Loucy (cell line): ENCODE measurements at regions not wholly inside any gene's neighbourhood (a gene's known extent, or its start where the extent isn't known, plus 50 kb on each side); places are given as distances from the start of the nearest gene placed in this dataset.
"Not testable (repeated sequence)": the region's sequence is repeated elsewhere in the genome, so short reads cannot be mapped to it uniquely, and the experiment has no call there.

Experiments
- H2AFZ ChIP-seq: fragments of 200-600 bp; sonication (generic); 2 replicates; pipeline ENCODE4 v1.6.0; 2016; ENCODE audit warnings: antibody characterized with exemption, mild to moderate bottlenecking, low read length, moderate library complexity
- H3F3A ChIP-seq: fragments of 200-600 bp; 2 replicates; pipeline ENCODE4 v1.6.0; 2016; ENCODE audit warnings: antibody characterized with exemption, low read depth, mild to moderate bottlenecking
- H3K27me3 ChIP-seq: fragments of 200-600 bp; sonication (generic); 2 replicates; pipeline ENCODE4 v1.6.1; 2014; ENCODE audit warnings: low read length, mild to moderate bottlenecking; ENCODE audit not compliant: insufficient read depth, poor library complexity, severe bottlenecking
- H3K36me3 ChIP-seq: fragments of 200-600 bp; sonication (generic); 2 replicates; pipeline ENCODE4 v1.6.1; 2016; ENCODE audit warnings: low read length; ENCODE audit not compliant: insufficient read depth
- H3K4me1 ChIP-seq: fragments of 200-600 bp; sonication (generic); 2 replicates; pipeline ENCODE4 v1.5.1; 2014; ENCODE audit warnings: low read length, mild to moderate bottlenecking; ENCODE audit not compliant: insufficient read depth, poor library complexity, severe bottlenecking
- H3K4me2 ChIP-seq: fragments of 200-600 bp; sonication (generic); 2 replicates; pipeline ENCODE4 v1.6.0; 2014; ENCODE audit warnings: antibody characterized with exemption, low read length, low read depth, mild to moderate bottlenecking; ENCODE audit not compliant: poor library complexity, severe bottlenecking
- H3K4me3 ChIP-seq: fragments of 200-600 bp; sonication (generic); 2 replicates; pipeline ENCODE4 v1.5.1; 2014; ENCODE audit warnings: low read length, mild to moderate bottlenecking, mixed read lengths; ENCODE audit not compliant: poor library complexity, severe bottlenecking
- H3K79me2 ChIP-seq: fragments of 200-600 bp; sonication (generic); 2 replicates; pipeline ENCODE4 v1.6.1; 2014; ENCODE audit warnings: low read length; ENCODE audit not compliant: insufficient read depth
- H3K9ac ChIP-seq: fragments of 200-600 bp; sonication (generic); 2 replicates; pipeline ENCODE4 v1.6.0; 2014; ENCODE audit warnings: mild to moderate bottlenecking, low read depth, low read length, moderate library complexity; ENCODE audit not compliant: poor library complexity, severe bottlenecking
- H3K9me2 ChIP-seq: fragments of 200-600 bp; sonication (generic); replicated peaks from 2 replicates; pipeline ENCODE4 v1.6.1; 2016; ENCODE audit warnings: low read depth, low read length, mixed read lengths
- H3K9me3 ChIP-seq: fragments of 200-600 bp; sonication (generic); 2 replicates; pipeline ENCODE4 v1.6.1; 2014; ENCODE audit warnings: mild to moderate bottlenecking, antibody characterized with exemption, low read length, low read depth; ENCODE audit not compliant: insufficient read depth
- H4K20me1 ChIP-seq: fragments of 200-600 bp; sonication (generic); 2 replicates; pipeline ENCODE4 v1.6.0; 2014; ENCODE audit warnings: antibody characterized with exemption, low read length, mild to moderate bottlenecking; ENCODE audit not compliant: insufficient read depth, poor library complexity, severe bottlenecking
- EZH2phosphoT487 ChIP-seq: fragments of 200-600 bp; IDR thresholded peaks from 2 replicates; pipeline ENCODE4 v1.6.1; 2018; ENCODE audit warnings: antibody characterized with exemption, mild to moderate bottlenecking, moderate library complexity, borderline replicate concordance
- TF ChIP-seq, protein P1 (sequence below): fragments of 200-600 bp; sonication (generic); conservative IDR thresholded peaks from 2 replicates; pipeline ENCODE4 v1.5.1; 2014; ENCODE audit warnings: mild to moderate bottlenecking, antibody characterized with exemption, low read length

DNA sequence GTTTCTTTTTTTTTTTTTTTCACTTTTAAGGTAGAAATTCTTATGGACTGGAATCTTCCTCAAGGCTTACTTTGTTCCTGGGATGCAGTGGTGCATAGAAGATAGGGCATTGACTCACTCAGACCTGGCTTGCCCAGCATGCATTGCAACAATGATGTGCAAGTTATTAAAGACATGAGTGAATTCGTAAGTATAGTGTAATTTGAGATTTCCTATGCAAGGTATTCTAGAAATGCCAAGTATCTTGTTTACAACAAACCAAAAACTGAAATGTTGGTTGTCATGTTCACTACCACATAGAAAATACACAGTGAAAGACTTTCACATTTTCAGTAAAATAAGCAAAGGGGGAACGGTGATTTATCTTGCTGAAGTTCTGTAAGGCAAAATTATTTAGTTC, 56.5 kb upstream of the FNDC3B start:
- Histone ChIP-seq H3K9me2 (no peaks in the 10 kb centered on the region), H3K4me3 (no peak overlapping the region), H3F3A (no peaks in the 10 kb centered on the region), H3K27me3 (no peaks in the 10 kb centered on the region), H2AFZ (no peak overlapping the region), H3K9me3 (no peaks in the 10 kb centered on the region), H3K79me2 (no peaks in the 10 kb centered on the region), H3K9ac (no peak overlapping the region), H3K4me1 (peaks cover 32% of the 10 kb centered on the region), H4K20me1 (no peaks in the 10 kb centered on the region), H3K4me2 (no peak overlapping the region), H3K36me3 (no peaks in the 10 kb centered on the region)
- TF ChIP-seq EZH2phosphoT487: no peak
- TF ChIP-seq, protein P1, sequence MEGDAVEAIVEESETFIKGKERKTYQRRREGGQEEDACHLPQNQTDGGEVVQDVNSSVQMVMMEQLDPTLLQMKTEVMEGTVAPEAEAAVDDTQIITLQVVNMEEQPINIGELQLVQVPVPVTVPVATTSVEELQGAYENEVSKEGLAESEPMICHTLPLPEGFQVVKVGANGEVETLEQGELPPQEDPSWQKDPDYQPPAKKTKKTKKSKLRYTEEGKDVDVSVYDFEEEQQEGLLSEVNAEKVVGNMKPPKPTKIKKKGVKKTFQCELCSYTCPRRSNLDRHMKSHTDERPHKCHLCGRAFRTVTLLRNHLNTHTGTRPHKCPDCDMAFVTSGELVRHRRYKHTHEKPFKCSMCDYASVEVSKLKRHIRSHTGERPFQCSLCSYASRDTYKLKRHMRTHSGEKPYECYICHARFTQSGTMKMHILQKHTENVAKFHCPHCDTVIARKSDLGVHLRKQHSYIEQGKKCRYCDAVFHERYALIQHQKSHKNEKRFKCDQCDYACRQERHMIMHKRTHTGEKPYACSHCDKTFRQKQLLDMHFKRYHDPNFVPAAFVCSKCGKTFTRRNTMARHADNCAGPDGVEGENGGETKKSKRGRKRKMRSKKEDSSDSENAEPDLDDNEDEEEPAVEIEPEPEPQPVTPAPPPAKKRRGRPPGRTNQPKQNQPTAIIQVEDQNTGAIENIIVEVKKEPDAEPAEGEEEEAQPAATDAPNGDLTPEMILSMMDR: no peak

DNA sequence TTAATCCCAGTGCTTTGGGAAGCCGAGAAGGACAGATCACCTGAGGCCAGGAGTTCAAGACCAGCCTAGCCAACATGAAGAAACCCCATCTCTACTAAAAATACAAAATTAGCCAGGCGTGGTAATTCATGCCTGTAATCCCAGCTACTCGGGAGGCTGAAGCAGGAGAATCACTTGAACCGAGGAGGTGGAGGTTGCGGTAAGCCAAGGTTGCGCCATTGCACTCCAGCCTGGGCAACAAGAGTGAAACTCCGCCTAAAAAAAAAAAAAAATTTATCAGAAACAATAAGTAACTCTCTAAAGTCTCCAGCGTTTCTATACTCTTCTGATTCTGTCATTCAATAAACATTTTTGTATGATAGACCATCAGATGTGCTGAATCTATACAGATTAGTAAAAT, 55.7 kb upstream of the FNDC3B start:
- not testable (repeated sequence) for H3F3A ChIP-seq, H3K27me3 ChIP-seq, H3K9me2 ChIP-seq, H3K9me3 ChIP-seq, H2AFZ ChIP-seq, H3K79me2 ChIP-seq, H3K4me2 ChIP-seq, H3K9ac ChIP-seq, H3K36me3 ChIP-seq, H4K20me1 ChIP-seq, H3K4me3 ChIP-seq
- H3K4me1 ChIP-seq: peaks cover 27% of the 10 kb centered on the region

DNA sequence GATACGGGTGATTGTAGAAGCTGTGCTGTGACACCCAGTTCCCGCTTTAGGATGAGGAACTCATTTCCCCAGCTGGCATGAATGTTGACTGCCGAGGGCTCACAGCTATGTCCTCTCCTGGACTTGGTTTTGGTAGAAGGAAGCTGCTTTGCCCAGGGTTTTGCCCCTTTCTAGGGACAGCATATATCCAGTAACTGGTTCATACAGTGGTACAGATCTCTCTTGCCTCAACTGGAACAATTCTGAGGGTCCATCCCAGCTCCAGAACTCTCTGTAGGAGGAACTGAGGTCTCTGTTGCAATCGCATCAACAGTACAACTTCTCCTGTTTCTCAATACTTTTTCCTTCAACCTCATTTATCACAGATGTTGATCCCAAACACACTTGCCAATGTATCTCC, 54.5 kb upstream of the FNDC3B start:
- Histone ChIP-seq H3K4me1 (peaks cover 24% of the 10 kb centered on the region), H3K36me3 (no peaks in the 10 kb centered on the region), H3K9me2 (no peaks in the 10 kb centered on the region), H3K79me2 (no peaks in the 10 kb centered on the region), H3K4me3 (no peak overlapping the region), H3K9ac (no peak overlapping the region), H3K9me3 (no peaks in the 10 kb centered on the region), H4K20me1 (no peaks in the 10 kb centered on the region), H3F3A (no peaks in the 10 kb centered on the region), H3K4me2 (no peak overlapping the region), H2AFZ (no peak overlapping the region), H3K27me3 (no peaks in the 10 kb centered on the region)
- TF ChIP-seq EZH2phosphoT487: no peak
- TF ChIP-seq, protein P1: no peak

DNA sequence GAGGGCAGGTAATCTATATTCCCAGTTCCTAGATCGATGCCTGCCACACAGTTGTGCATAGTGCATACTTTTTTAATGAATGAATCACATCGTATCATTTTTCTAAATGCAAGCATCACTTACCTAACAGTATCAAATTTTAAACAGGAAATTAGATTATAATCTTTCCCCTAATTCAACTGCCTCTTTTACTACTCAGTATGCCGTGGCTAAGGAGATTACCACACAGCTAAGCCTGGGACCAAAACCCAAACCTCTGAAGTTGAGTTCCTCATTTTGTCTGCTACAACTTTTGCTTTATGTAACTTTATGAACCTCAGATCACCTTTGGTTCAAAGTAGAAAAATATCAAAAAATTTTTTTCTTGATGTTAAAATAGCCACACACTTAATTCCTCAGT, 53.2 kb upstream of the FNDC3B start:
- Histone ChIP-seq H3F3A (no peaks in the 10 kb centered on the region), H4K20me1 (no peaks in the 10 kb centered on the region), H3K4me1 (peaks cover 11% of the 10 kb centered on the region), H3K4me3 (no peak overlapping the region), H3K4me2 (no peak overlapping the region), H2AFZ (no peak overlapping the region), H3K36me3 (no peaks in the 10 kb centered on the region), H3K79me2 (no peaks in the 10 kb centered on the region), H3K27me3 (no peaks in the 10 kb centered on the region), H3K9me3 (no peaks in the 10 kb centered on the region), H3K9ac (no peak overlapping the region), H3K9me2 (no peaks in the 10 kb centered on the region)
- TF ChIP-seq EZH2phosphoT487: no peak
- TF ChIP-seq, protein P1: no peak
